HCT116 (cell line): ENCODE measurements at regions not wholly inside any gene's neighbourhood (a gene's known extent, or its start where the extent isn't known, plus 50 kb on each side); places are given as distances from the start of the nearest gene placed in this dataset.

Experiments
- CBX3 ChIP-seq: IDR thresholded peaks from 2 replicates; pipeline ENCODE4 v1.6.1; 2012; ENCODE audit warnings: low read depth
- CEBPB ChIP-seq: IDR thresholded peaks from 2 replicates; pipeline ENCODE4 v1.6.1; 2012; ENCODE audit warnings: low read depth
- POLR2A ChIP-seq: IDR thresholded peaks from 2 replicates; pipeline ENCODE4 v1.7.0; 2011; ENCODE audit warnings: borderline replicate concordance; ENCODE audit not compliant: insufficient read depth, insufficient read length; ENCODE audit errors: extremely low read depth
- RAD21 ChIP-seq: IDR thresholded peaks from 2 replicates; pipeline ENCODE4 v1.6.1; 2012; ENCODE audit warnings: low read depth, mild to moderate bottlenecking
- TF ChIP-seq, protein P1 (sequence below), 3 experiments: fragments of 200-600 bp in 1 of 3; sonication (generic) in 1 of 3; IDR thresholded peaks in 2 of 3; conservative IDR thresholded peaks in 1 of 3; 2 replicates each; pipeline ENCODE4 v1.5.1; 2012 to 2017; ENCODE audit warnings: low read depth in 2 of 3, low read length in 2 of 3, antibody characterized with exemption in 1 of 3, borderline replicate concordance in 1 of 3, control low read depth in 1 of 3, mild to moderate bottlenecking in 1 of 3, mixed read lengths in 1 of 3, mixed run types in 1 of 3, moderate library complexity in 1 of 3; ENCODE audit not compliant: insufficient read depth in 1 of 3

DNA sequence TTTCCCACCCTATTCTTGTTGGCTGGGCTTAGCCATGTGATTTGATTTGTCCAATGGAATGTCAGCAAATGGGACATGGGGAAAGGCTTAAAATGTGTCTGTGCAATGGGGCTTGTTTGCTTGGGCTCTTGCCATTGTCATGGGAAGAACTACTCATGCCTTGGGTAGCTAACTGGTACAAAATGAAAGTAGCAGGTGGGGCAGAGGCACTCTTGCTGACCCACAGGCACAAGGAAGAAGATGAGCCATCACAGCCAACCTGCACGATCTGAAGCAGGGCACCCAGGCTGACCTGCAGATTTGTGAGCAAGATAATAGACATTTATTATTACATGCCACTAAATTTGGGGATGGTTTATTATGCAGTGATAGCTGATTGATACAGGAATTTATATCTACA is 305.9 kb upstream of the CAMK1G start:
- TF ChIP-seq, protein P1, sequence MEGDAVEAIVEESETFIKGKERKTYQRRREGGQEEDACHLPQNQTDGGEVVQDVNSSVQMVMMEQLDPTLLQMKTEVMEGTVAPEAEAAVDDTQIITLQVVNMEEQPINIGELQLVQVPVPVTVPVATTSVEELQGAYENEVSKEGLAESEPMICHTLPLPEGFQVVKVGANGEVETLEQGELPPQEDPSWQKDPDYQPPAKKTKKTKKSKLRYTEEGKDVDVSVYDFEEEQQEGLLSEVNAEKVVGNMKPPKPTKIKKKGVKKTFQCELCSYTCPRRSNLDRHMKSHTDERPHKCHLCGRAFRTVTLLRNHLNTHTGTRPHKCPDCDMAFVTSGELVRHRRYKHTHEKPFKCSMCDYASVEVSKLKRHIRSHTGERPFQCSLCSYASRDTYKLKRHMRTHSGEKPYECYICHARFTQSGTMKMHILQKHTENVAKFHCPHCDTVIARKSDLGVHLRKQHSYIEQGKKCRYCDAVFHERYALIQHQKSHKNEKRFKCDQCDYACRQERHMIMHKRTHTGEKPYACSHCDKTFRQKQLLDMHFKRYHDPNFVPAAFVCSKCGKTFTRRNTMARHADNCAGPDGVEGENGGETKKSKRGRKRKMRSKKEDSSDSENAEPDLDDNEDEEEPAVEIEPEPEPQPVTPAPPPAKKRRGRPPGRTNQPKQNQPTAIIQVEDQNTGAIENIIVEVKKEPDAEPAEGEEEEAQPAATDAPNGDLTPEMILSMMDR (IDR thresholded peaks at IDR 0.05 in 2 of 3, conservative IDR thresholded peaks at IDR 0.05 in 1 of 3; ENCODE audit: borderline replicate concordance in 1 of 3, insufficient read depth in 1 of 3, low read depth in 2 of 3, low read length in 2 of 3): no peak
- TF ChIP-seq RAD21 (no peak), POLR2A (no peak), CBX3 (no peak), CEBPB (no peak)
